MCF 10A (cell line): ENCODE measurements at regions not wholly inside any gene's neighbourhood (a gene's known extent, or its start where the extent isn't known, plus 50 kb on each side); places are given as distances from the start of the nearest gene placed in this dataset.
"Not testable (repeated sequence)": the region's sequence is repeated elsewhere in the genome, so short reads cannot be mapped to it uniquely, and the experiment has no call there.

Source experiments
- BruUV-seq: library from RNA; stranded (reverse); fragments of 400-500 nt; replicated peaks from 2 replicates; lab custom pipeline; 2021; lab: Mats Ljungman, UMichigan
- CTCF ChIA-PET: fragments of 300-600 bp; sonication (Branson Sonifier 250); formaldehyde crosslinking; extraction: SDS; loops from one replicate; lab custom pipeline; 2021; ENCODE audit warnings: antibody characterized with exemption, inconsistent platforms; lab: Yijun Ruan, JAX
- POLR2A ChIA-PET: fragments of 300-600, 350-650 bp; sonication (Branson Sonifier 250); formaldehyde crosslinking; extraction: SDS; loops from one replicate; lab custom pipeline; 2020; ENCODE audit warnings: antibody characterized with exemption, inconsistent platforms; lab: Yijun Ruan, JAX
- DNase-seq: peaks from one replicate; pipeline ENCODE4 v3.0.0-alpha.2; 2018; ENCODE audit not compliant: unreplicated experiment
- H3K27ac Mint-ChIP-seq: one replicate; pipeline ENCODE4 v1.8.0; 2022; ENCODE audit warnings: mild to moderate bottlenecking, low read depth, mixed read lengths; ENCODE audit not compliant: unreplicated experiment
- H3K27me3 Mint-ChIP-seq: one replicate; pipeline ENCODE4 v1.8.0; 2022; ENCODE audit warnings: mixed read lengths; ENCODE audit not compliant: insufficient read depth, unreplicated experiment
- H3K36me3 Mint-ChIP-seq: one replicate; pipeline ENCODE4 v1.8.0; 2022; ENCODE audit warnings: mild to moderate bottlenecking, moderate library complexity, mixed read lengths; ENCODE audit not compliant: insufficient read depth, unreplicated experiment
- H3K4me1 Mint-ChIP-seq: one replicate; pipeline ENCODE4 v1.8.0; 2022; ENCODE audit warnings: mixed read lengths; ENCODE audit not compliant: insufficient read depth, unreplicated experiment
- H3K4me3 Mint-ChIP-seq: one replicate; pipeline ENCODE4 v1.8.0; 2022; ENCODE audit warnings: mild to moderate bottlenecking, moderate library complexity, mixed read lengths; ENCODE audit not compliant: unreplicated experiment
- H3K9me3 Mint-ChIP-seq: one replicate; pipeline ENCODE4 v1.8.0; 2022; ENCODE audit warnings: mixed read lengths; ENCODE audit not compliant: unreplicated experiment
- intact Hi-C: fragments of 100-400 bp; cut with micrococcal nuclease; formaldehyde crosslinking; loops from 2 replicates; pipeline ENCODE4 v1.14.1; 2022
- TF ChIP-seq, protein P1 (sequence below): fragments of 200-600 bp; IDR thresholded peaks from one replicate; pipeline ENCODE4 v1.8.0; 2022; ENCODE audit warnings: antibody characterized with exemption, mild to moderate bottlenecking; ENCODE audit not compliant: unreplicated experiment

DNA sequence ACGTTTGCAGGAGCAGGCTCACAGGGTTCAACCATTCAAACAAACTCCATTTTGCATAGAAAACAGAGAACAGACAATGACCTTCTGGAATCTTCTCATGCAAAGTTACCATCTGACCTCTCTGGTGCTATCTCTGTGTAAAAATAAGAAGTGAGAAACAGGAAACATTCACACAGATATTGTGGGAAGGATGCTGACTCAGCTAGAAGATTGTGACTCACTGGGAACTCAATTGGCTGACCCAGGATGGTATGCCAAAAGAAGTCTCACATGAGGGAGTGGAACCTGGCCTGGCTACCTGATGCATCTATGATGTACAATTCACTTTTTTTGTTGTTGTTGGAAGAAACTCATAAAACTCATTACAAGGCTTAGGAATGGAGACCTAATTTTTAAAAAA is 61.1 kb upstream of the TBX18 start:
- Mint-ChIP-seq H3K4me1 (peaks cover 8% of the 10 kb centered on the region), H3K27ac (peak overlapping the region; percentile 7), H3K27me3 (no peaks in the 10 kb centered on the region), H3K36me3 (no peaks in the 10 kb centered on the region), H3K9me3 (peaks cover 23% of the 10 kb centered on the region), H3K4me3 (no peak overlapping the region)
- CTCF ChIA-PET = interaction anchor here (0.7 kb wide), 2 partner anchors 93 to 299 kb away, joined by 3 to 4 read pairs; no protein-coding TSS in a partner anchor
- POLR2A ChIA-PET = interaction anchor here (1.0 to 2.3 kb wide), 4 partner anchors 10 to 71 kb away, joined by 3 to 16 read pairs (median 4); no protein-coding TSS in a partner anchor
- intact Hi-C loops = no loop called here
- peak; percentile 90 for DNase-seq
- TF ChIP-seq, protein P1, sequence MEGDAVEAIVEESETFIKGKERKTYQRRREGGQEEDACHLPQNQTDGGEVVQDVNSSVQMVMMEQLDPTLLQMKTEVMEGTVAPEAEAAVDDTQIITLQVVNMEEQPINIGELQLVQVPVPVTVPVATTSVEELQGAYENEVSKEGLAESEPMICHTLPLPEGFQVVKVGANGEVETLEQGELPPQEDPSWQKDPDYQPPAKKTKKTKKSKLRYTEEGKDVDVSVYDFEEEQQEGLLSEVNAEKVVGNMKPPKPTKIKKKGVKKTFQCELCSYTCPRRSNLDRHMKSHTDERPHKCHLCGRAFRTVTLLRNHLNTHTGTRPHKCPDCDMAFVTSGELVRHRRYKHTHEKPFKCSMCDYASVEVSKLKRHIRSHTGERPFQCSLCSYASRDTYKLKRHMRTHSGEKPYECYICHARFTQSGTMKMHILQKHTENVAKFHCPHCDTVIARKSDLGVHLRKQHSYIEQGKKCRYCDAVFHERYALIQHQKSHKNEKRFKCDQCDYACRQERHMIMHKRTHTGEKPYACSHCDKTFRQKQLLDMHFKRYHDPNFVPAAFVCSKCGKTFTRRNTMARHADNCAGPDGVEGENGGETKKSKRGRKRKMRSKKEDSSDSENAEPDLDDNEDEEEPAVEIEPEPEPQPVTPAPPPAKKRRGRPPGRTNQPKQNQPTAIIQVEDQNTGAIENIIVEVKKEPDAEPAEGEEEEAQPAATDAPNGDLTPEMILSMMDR = no peak
- BruUV-seq = no TSS peak

DNA sequence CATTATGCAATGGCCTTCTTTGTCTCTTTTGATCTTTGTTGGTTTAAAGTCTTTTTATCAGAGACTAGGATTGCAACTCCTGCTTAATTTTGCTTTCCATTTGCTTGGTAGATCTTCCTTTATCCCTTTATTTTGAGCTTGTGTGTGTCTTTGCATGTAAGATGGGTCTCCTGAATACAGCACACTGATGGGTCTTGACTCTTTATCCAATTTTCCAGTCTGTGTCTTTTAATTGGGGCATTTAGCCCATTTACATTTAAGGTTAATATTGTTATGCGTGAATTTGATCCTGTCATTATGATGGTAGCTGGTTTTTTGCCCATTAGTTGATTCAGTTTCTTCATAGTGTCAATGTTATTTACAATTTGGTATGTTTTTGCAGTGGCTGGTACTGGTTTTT is 56.9 kb upstream of the TBX18 start:
- H3K36me3 Mint-ChIP-seq, DNase-seq, H3K4me1 Mint-ChIP-seq, H3K27me3 Mint-ChIP-seq, H3K4me3 Mint-ChIP-seq, CTCF ChIA-PET, intact Hi-C loops, H3K27ac Mint-ChIP-seq, BruUV-seq: not testable (repeated sequence)
- POLR2A ChIA-PET = interaction anchor here (0.6 kb wide), 1 partner anchor 84 kb away, joined by 3 read pairs; no protein-coding TSS in a partner anchor
- peaks cover 16% of the 10 kb centered on the region for H3K9me3 Mint-ChIP-seq

DNA sequence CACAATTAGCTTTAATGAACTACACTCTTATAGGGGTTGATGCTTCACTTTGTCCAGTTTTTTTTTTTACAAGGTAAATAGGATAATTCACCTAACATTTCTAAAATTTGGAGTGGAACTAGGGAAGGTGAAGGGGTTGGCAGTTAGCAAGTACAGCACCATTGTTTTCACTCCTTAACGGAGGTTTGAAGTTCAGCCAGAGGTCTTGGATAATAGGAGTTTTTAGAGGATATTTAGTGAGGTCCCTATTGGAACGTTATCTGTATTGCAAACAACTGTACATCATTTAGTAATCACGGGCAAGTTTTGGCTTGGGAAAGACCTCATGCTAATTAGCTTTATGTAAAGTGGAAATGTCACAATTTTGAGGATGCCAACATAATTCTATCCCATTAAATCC is 52.3 kb upstream of the TBX18 start:
- H3K9me3 Mint-ChIP-seq = peaks cover 11% of the 10 kb centered on the region
- H3K27ac Mint-ChIP-seq = no peak overlapping the region
- intact Hi-C loops = no loop called here
- H3K4me3 Mint-ChIP-seq = no peak overlapping the region
- POLR2A ChIA-PET = interaction anchor here (0.7 kb wide), 1 partner anchor 50 kb away, joined by 3 read pairs; no protein-coding TSS in a partner anchor
- no peak for DNase-seq
- H3K36me3 Mint-ChIP-seq = no peaks in the 10 kb centered on the region
- no TSS peak for BruUV-seq
- CTCF ChIA-PET = interaction anchor here (0.6 to 0.7 kb wide), 2 partner anchors 346 to 392 kb away, joined by 3 to 4 read pairs; no protein-coding TSS in a partner anchor
- TF ChIP-seq, protein P1 = no peak
- H3K4me1 Mint-ChIP-seq = peaks cover 14% of the 10 kb centered on the region
- no peaks in the 10 kb centered on the region for H3K27me3 Mint-ChIP-seq

DNA sequence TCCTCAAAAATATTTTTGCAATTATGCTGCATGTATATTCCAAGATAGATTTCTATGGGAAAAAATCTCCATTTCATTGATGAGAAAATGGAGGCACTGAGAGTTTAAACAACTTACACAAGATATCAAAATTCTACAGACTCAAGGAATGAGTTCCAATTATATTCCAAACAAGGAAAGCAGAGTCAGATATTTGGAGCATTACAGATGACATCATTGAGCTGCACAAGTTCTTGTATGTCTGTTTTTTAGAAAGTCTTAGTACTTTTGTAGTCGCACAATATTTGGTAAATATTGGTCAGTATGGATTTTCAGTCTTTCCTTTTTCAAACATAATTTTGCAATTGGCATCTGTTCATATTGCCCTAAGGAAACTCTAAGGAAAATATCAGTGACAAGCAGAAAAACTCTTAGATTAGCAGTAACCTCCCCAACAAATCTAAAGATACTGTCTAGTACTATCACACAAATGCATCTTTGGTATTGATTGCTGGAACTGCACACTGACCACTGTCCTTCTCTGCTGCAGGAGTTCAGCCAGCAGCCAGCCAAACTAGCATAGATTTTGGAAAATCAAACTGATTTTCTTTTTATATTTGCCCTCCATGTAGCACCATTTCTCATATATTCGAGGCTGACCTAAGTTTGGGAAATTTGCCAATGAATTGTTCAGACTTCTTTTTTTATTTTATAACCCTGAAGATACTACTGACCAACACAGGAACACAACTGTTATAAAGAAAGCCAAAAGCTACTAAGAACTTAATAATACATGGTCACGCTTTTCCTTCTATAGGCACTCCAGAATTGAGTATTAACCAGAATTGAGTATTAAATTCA is 51.7 kb upstream of the TBX18 start:
- H3K4me1 Mint-ChIP-seq = peaks cover 20% of the 10 kb centered on the region
- POLR2A ChIA-PET = interaction anchor here (0.5 to 0.7 kb wide), 2 partner anchors 51 to 150 kb away, joined by 3 to 5 read pairs; no protein-coding TSS in a partner anchor
- H3K27me3 Mint-ChIP-seq = no peaks in the 10 kb centered on the region
- CTCF ChIA-PET = interaction anchor here (0.6 to 0.7 kb wide), 2 partner anchors 345 to 393 kb away, joined by 3 to 4 read pairs; no protein-coding TSS in a partner anchor
- TF ChIP-seq, protein P1 = no peak
- H3K4me3 Mint-ChIP-seq = no peak overlapping the region
- no peak for DNase-seq
- intact Hi-C loops = no loop called here
- H3K36me3 Mint-ChIP-seq = no peaks in the 10 kb centered on the region
- peaks cover 5% of the 10 kb centered on the region for H3K9me3 Mint-ChIP-seq
- BruUV-seq = no TSS peak
- no peak overlapping the region for H3K27ac Mint-ChIP-seq
